ENCODE measurements at regions not wholly inside any gene's neighbourhood (a gene's known extent, or its start where the extent isn't known, plus 50 kb on each side); places are given as distances from the start of the nearest gene placed in this dataset.

GRCh38 chr5:67660149-67660548 is 463.6 kb upstream of the CD180 start:
- TF ChIP-seq CTCF (IDR thresholded peaks at IDR 0.05) (no peak), POLR2A (IDR thresholded peaks at IDR 0.05) (no peak)

Data from Peyer's patch (tissue), 4 donors.